ENCODE measurements at regions not wholly inside any gene's neighbourhood (a gene's known extent, or its start where the extent isn't known, plus 50 kb on each side); places are given as distances from the start of the nearest gene placed in this dataset.

DNA sequence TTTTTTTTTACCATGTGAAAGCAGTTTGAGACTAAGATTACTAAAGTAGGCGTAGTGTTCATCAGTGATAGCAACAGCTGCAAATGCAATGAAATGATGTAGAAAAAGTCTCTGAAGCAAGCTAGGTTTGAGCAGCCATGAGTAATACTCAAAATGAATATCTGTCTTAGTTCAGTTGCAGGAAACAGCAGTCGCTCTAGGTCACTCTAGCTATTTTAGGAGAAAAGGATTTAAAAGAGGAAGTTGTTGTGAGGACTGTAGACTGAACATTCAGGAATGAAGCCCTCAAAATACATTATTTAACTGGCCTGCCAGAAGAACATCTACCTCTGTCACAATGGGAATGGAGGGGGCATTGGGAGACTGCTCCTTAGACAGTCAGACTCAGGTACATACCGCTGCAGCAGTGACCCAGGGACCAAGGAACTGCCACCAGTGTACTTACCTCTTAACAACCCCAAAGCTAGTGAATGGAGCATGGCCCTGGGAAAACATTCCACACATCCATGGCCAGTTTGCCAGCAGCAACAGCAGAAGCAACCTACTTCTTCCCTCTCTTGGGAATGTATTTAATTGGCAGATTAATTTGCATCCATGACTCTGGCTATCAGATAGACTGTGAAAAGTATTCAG is 243.0 kb upstream of the KHDRBS2 start:
- no peak overlapping the region for H3K4me3 ChIP-seq (ENCODE audit: low read length)

DNA sequence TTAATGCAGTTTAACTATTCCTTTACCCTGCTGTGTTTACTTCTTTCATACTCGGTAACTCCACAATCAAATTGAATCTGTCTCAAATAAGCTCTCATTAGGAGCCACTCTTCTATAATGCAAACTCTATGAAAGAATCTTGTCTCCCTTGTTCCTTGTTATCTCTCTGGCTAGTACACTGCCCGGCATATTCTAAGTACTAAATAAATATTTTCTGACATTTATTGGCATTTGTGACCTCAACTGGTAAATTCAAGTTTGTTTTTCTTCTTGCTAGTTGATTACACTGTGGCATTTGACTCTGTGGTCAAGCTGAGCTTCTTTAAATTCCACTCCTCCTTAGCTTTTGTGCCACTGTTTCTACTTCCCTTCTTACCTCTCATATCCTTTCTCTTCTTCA is 237.6 kb upstream of the KHDRBS2 start:
- Histone ChIP-seq H3K79me2 (replicated peaks; ENCODE audit: insufficient read depth, low read length) (no peaks in the 10 kb centered on the region), H3K4me2 (ENCODE audit: low read length) (no peak overlapping the region), H3K9me2 (ENCODE audit: insufficient read depth, low read length) (no peaks in the 10 kb centered on the region), H3K27ac (ENCODE audit: low read length) (no peak overlapping the region), H3F3A (ENCODE audit: insufficient read depth, low read length, poor library complexity, severe bottlenecking) (no peaks in the 10 kb centered on the region), H3K4me3 (ENCODE audit: low read length) (no peak overlapping the region), H3K9me3 (ENCODE audit: low read length) (no peaks in the 10 kb centered on the region), H4K20me1 (ENCODE audit: insufficient read depth) (no peaks in the 10 kb centered on the region), H3K27me3 (ENCODE audit: insufficient read depth, low read depth, low read length) (no peaks in the 10 kb centered on the region), H3K9ac (ENCODE audit: low read length) (no peak overlapping the region), H3K36me3 (ENCODE audit: insufficient read depth, low read length) (no peaks in the 10 kb centered on the region), H2AFZ (ENCODE audit: low read depth, low read length) (no peak overlapping the region)
- TF ChIP-seq MXI1 (conservative IDR thresholded peaks at IDR 0.05; ENCODE audit: poor library complexity, severe bottlenecking) = no peak
- TF ChIP-seq, protein P1, sequence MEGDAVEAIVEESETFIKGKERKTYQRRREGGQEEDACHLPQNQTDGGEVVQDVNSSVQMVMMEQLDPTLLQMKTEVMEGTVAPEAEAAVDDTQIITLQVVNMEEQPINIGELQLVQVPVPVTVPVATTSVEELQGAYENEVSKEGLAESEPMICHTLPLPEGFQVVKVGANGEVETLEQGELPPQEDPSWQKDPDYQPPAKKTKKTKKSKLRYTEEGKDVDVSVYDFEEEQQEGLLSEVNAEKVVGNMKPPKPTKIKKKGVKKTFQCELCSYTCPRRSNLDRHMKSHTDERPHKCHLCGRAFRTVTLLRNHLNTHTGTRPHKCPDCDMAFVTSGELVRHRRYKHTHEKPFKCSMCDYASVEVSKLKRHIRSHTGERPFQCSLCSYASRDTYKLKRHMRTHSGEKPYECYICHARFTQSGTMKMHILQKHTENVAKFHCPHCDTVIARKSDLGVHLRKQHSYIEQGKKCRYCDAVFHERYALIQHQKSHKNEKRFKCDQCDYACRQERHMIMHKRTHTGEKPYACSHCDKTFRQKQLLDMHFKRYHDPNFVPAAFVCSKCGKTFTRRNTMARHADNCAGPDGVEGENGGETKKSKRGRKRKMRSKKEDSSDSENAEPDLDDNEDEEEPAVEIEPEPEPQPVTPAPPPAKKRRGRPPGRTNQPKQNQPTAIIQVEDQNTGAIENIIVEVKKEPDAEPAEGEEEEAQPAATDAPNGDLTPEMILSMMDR (IDR thresholded peaks at IDR 0.05; ENCODE audit: poor library complexity, severe bottlenecking) = no peak
- no peak for TF ChIP-seq EZH2 (IDR thresholded peaks at IDR 0.05; ENCODE audit: borderline replicate concordance, insufficient read depth, low read length, poor library complexity, severe bottlenecking)
- TF ChIP-seq SMC3 (conservative IDR thresholded peaks at IDR 0.05; ENCODE audit: poor library complexity) = no peak
- TF ChIP-seq EP300 (conservative IDR thresholded peaks at IDR 0.05; ENCODE audit: poor library complexity, severe bottlenecking) = no peak
- no peak for TF ChIP-seq RAD21 (conservative IDR thresholded peaks at IDR 0.05)
- TF ChIP-seq, protein P2, sequence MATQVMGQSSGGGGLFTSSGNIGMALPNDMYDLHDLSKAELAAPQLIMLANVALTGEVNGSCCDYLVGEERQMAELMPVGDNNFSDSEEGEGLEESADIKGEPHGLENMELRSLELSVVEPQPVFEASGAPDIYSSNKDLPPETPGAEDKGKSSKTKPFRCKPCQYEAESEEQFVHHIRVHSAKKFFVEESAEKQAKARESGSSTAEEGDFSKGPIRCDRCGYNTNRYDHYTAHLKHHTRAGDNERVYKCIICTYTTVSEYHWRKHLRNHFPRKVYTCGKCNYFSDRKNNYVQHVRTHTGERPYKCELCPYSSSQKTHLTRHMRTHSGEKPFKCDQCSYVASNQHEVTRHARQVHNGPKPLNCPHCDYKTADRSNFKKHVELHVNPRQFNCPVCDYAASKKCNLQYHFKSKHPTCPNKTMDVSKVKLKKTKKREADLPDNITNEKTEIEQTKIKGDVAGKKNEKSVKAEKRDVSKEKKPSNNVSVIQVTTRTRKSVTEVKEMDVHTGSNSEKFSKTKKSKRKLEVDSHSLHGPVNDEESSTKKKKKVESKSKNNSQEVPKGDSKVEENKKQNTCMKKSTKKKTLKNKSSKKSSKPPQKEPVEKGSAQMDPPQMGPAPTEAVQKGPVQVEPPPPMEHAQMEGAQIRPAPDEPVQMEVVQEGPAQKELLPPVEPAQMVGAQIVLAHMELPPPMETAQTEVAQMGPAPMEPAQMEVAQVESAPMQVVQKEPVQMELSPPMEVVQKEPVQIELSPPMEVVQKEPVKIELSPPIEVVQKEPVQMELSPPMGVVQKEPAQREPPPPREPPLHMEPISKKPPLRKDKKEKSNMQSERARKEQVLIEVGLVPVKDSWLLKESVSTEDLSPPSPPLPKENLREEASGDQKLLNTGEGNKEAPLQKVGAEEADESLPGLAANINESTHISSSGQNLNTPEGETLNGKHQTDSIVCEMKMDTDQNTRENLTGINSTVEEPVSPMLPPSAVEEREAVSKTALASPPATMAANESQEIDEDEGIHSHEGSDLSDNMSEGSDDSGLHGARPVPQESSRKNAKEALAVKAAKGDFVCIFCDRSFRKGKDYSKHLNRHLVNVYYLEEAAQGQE (IDR thresholded peaks at IDR 0.05; ENCODE audit: borderline replicate concordance) = no peak

More for the DNA sequence above, 243.0 kb upstream of the KHDRBS2 start:
- no peaks in the 10 kb centered on the region for H3K79me2 ChIP-seq (replicated peaks; ENCODE audit: insufficient read depth, low read length)
- no peaks in the 10 kb centered on the region for H3K9me2 ChIP-seq (ENCODE audit: insufficient read depth, low read length)
- H3K36me3 ChIP-seq (ENCODE audit: insufficient read depth, low read length) = no peaks in the 10 kb centered on the region
- no peak overlapping the region for H3K4me2 ChIP-seq (ENCODE audit: low read length)
- H3K9me3 ChIP-seq (ENCODE audit: low read length) = no peaks in the 10 kb centered on the region
- TF ChIP-seq EP300 (conservative IDR thresholded peaks at IDR 0.05; ENCODE audit: poor library complexity, severe bottlenecking) (no peak), EZH2 (IDR thresholded peaks at IDR 0.05; ENCODE audit: borderline replicate concordance, insufficient read depth, low read length, poor library complexity, severe bottlenecking) (no peak), POLR2AphosphoS5 (IDR thresholded peaks at IDR 0.05) (no peak), MXI1 (conservative IDR thresholded peaks at IDR 0.05; ENCODE audit: poor library complexity, severe bottlenecking) (no peak), SMC3 (conservative IDR thresholded peaks at IDR 0.05; ENCODE audit: poor library complexity) (no peak), TAF1 (IDR thresholded peaks at IDR 0.05; ENCODE audit: low read depth) (no peak), RAD21 (conservative IDR thresholded peaks at IDR 0.05) (no peak)
- TF ChIP-seq, protein P1 (IDR thresholded peaks at IDR 0.05; ENCODE audit: poor library complexity, severe bottlenecking) = no peak
- TF ChIP-seq, protein P2 (IDR thresholded peaks at IDR 0.05; ENCODE audit: borderline replicate concordance) = no peak
- H4K20me1 ChIP-seq (ENCODE audit: insufficient read depth) = no peaks in the 10 kb centered on the region
- H3K27ac ChIP-seq (ENCODE audit: low read length) = no peak overlapping the region
- no peak overlapping the region for H2AFZ ChIP-seq (ENCODE audit: low read depth, low read length)
- H3K27me3 ChIP-seq (ENCODE audit: insufficient read depth, low read depth, low read length) = no peaks in the 10 kb centered on the region
- no peaks in the 10 kb centered on the region for H3F3A ChIP-seq (ENCODE audit: insufficient read depth, low read length, poor library complexity, severe bottlenecking)
- H3K9ac ChIP-seq (ENCODE audit: low read length) = no peak overlapping the region

Measured in neural cell (in vitro differentiated cells).